SK-N-SH (cell line): ENCODE measurements at regions not wholly inside any gene's neighbourhood (a gene's known extent, or its start where the extent isn't known, plus 50 kb on each side); places are given as distances from the start of the nearest gene placed in this dataset.

Source experiments
- CTCF ChIA-PET: fragments of 300-600, 350-600 bp; formaldehyde crosslinking; extraction: SDS; loops from one replicate; lab custom pipeline; 2021; lab: Yijun Ruan, JAX
- POLR2A ChIA-PET: fragments of 350-600 bp; sonication (Branson Sonifier 250); formaldehyde crosslinking; extraction: SDS; loops from one replicate; lab custom pipeline; 2020; ENCODE audit warnings: antibody characterized with exemption, inconsistent platforms; lab: Yijun Ruan, JAX
- DNase-seq: peaks from one replicate; pipeline ENCODE4 v3.0.0; 2012
- H2AFZ ChIP-seq: fragments of 200-600 bp; sonication (generic); 2 replicates; pipeline ENCODE4 v1.8.1; 2016; ENCODE audit warnings: antibody characterized with exemption, mild to moderate bottlenecking, low read depth
- H3F3A ChIP-seq: fragments of 200-600 bp; sonication (generic); replicated peaks from 2 replicates; pipeline ENCODE3; 2016; ENCODE audit warnings: antibody characterized with exemption, mild to moderate bottlenecking; ENCODE audit not compliant: insufficient read depth
- H3K27ac ChIP-seq, 2 experiments: fragments of 200-500 bp in 1 of 2; fragments of 200-600 bp in 1 of 2; sonication (Bioruptor generic) in 1 of 2; sonication (generic), shearing (Covaris generic) in 1 of 2; 2 replicates each; pipeline versions ENCODE4 v1.5.1 to v1.6.1; 2014 to 2016; ENCODE audit warnings: low read depth in 2 of 2, inconsistent platforms in 1 of 2, low read length in 1 of 2, mild to moderate bottlenecking in 1 of 2, mixed read lengths in 1 of 2
- H3K27me3 ChIP-seq: fragments of 200-600 bp; sonication (generic), shearing (Covaris generic); 2 replicates; pipeline ENCODE4 v1.6.1; 2016; ENCODE audit warnings: mixed run types; ENCODE audit not compliant: insufficient read depth
- H3K36me3 ChIP-seq, 2 experiments: fragments of 200-500 bp in 1 of 2; fragments of 200-600 bp in 1 of 2; sonication (Bioruptor generic) in 1 of 2; sonication (generic) in 1 of 2; replicated peaks in 1 of 2; 2 replicates each; pipeline versions ENCODE3 to v1.5.1; 2014 to 2016; ENCODE audit warnings: low read length in 1 of 2, mild to moderate bottlenecking in 1 of 2; ENCODE audit not compliant: insufficient read depth in 2 of 2, control insufficient read depth in 1 of 2
- H3K4me1 ChIP-seq, 2 experiments: fragments of 200-500 bp in 1 of 2; fragments of 200-600 bp in 1 of 2; sonication (Bioruptor generic) in 1 of 2; sonication (generic), shearing (Covaris generic) in 1 of 2; 2 replicates each; pipeline versions ENCODE4 v1.5.1 to v1.6.1; 2014 to 2016; ENCODE audit warnings: low read depth in 1 of 2, low read length in 1 of 2, mixed run types in 1 of 2; ENCODE audit not compliant: insufficient read depth in 2 of 2, control insufficient read depth in 1 of 2
- H3K4me2 ChIP-seq: fragments of 200-600 bp; sonication (generic), shearing (Covaris generic); 2 replicates; pipeline ENCODE4 v1.6.1; 2017; ENCODE audit warnings: mixed run types
- H3K4me3 ChIP-seq, 2 experiments: fragments of 200-500 bp in 1 of 2; fragments of 200-600 bp in 1 of 2; sonication (Bioruptor generic) in 1 of 2; sonication (generic), shearing (Covaris generic) in 1 of 2; 2 replicates each; pipeline versions ENCODE4 v1.5.1 to v1.8.1; 2014 to 2016; ENCODE audit warnings: low read depth in 2 of 2, inconsistent platforms in 1 of 2, low read length in 1 of 2, mild to moderate bottlenecking in 1 of 2, mixed read lengths in 1 of 2, moderate library complexity in 1 of 2
- H3K79me2 ChIP-seq: fragments of 200-600 bp; sonication (generic); 2 replicates; pipeline ENCODE4 v1.8.1; 2017; ENCODE audit warnings: mild to moderate bottlenecking; ENCODE audit not compliant: insufficient read depth
- H3K9ac ChIP-seq: fragments of 200-600 bp; sonication (generic); 2 replicates; pipeline ENCODE4 v1.6.1; 2017; ENCODE audit warnings: mixed run types
- H3K9me2 ChIP-seq: fragments of 200-600 bp; sonication (generic); 2 replicates; pipeline ENCODE4 v1.6.1; 2017; ENCODE audit warnings: mixed run types
- H3K9me3 ChIP-seq: fragments of 200-600 bp; sonication (generic); 2 replicates; pipeline ENCODE4 v1.6.1; 2017; ENCODE audit warnings: mixed run types, mild to moderate bottlenecking, moderate library complexity
- H4K20me1 ChIP-seq: fragments of 200-600 bp; sonication (generic); 2 replicates; pipeline ENCODE4 v1.6.1; 2017; ENCODE audit warnings: mild to moderate bottlenecking, mixed run types; ENCODE audit not compliant: insufficient read depth
- ELF1 ChIP-seq: IDR thresholded peaks from 2 replicates; pipeline ENCODE4 v1.4.0; 2012
- JUND ChIP-seq: IDR thresholded peaks from 2 replicates; pipeline ENCODE4 v1.4.0; 2012
- MXI1 ChIP-seq: IDR thresholded peaks from 2 replicates; pipeline ENCODE4 v1.6.1; 2012; ENCODE audit warnings: mild to moderate bottlenecking, low read depth, low read length, improper control_type of control experiment
- POLR2AphosphoS5 ChIP-seq: IDR thresholded peaks from 2 replicates; pipeline ENCODE4 v1.6.1; 2012; ENCODE audit warnings: low read depth, low read length
- TCF12 ChIP-seq: IDR thresholded peaks from 2 replicates; pipeline ENCODE4 v1.4.0; 2012
- YY1 ChIP-seq: IDR thresholded peaks from 2 replicates; pipeline ENCODE4 v1.4.0; 2012; ENCODE audit warnings: low read depth, mild to moderate bottlenecking
- WGBS: methylation state at CpG from one replicate; pipeline ENCODE4 v1.1.6; 2017; ENCODE audit warnings: low lambda C conversion rate; 5-methylcytosine and 5-hydroxymethylcytosine counted together
- TF ChIP-seq, protein P1 (sequence below): fragments of 200-600 bp; sonication (generic); IDR thresholded peaks from 2 replicates; pipeline ENCODE4 v1.6.1; 2017; ENCODE audit warnings: antibody characterized with exemption, mild to moderate bottlenecking, moderate library complexity
- TF ChIP-seq, protein P2 (sequence below): IDR thresholded peaks from 2 replicates; pipeline ENCODE4 v1.4.0; 2012; ENCODE audit warnings: low read depth, borderline replicate concordance
- TF ChIP-seq, protein P3 (sequence below): IDR thresholded peaks from 2 replicates; pipeline ENCODE4 v1.4.0; 2012; ENCODE audit warnings: low read depth

DNA sequence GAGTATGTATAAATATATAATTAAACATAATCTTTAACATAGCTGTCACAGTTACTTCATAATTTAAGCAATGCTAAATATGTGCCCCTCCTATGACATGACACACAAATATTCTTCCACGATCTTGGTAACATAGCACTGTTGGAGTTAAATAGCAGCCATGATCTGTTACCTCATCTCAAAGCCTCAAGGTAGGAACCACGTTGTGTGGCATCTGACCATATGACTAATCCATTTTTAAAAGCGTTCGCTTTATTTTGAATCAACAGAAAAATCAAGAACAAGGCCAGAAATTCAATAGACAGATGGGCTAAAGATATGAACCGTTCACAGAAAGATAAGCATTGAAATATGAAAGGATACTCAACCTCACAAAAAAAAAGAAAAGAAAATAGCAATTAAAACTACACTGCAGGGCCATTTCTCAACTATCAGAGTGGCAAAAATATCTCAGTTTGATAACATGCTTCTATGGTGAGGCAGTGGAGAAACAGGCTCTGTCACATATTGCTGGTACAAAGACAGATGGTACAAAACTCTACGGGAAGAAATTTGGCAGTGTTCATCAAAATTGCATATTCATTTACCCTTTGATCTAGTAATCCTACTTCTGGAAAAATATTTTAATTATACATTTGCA, 105.9 kb downstream of the TMX3 start:
- H3K79me2 ChIP-seq: no peaks in the 10 kb centered on the region

DNA sequence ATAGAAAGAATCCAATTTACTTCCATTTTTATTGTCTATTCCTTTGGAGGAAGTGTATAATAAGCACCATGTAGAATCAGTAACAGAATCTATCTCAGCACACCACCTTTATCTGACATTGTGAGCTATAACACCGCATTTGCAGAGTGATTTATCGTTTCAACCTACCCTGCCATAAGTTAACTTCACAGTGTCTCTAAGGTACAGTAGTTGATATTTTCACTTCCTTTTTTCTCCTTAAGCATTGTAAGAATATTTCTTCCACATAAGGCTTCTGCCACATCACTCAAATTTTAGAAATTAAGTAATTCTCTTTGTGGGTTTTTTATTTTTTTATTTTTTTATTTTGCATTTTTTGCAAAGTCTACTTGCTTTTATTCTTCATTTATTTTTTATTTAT, 107.1 kb downstream of the TMX3 start:
- CTCF ChIA-PET: no interaction called here
- H3K36me3 ChIP-seq: no peaks in the 10 kb centered on the region
- no peak for TF ChIP-seq TCF12

More for the DNA sequence above, 105.9 kb downstream of the TMX3 start:
- H3K27me3 ChIP-seq: no peaks in the 10 kb centered on the region
- no peaks in the 10 kb centered on the region for H4K20me1 ChIP-seq
- no peaks in the 10 kb centered on the region for H3K36me3 ChIP-seq
- TF ChIP-seq, protein P1, sequence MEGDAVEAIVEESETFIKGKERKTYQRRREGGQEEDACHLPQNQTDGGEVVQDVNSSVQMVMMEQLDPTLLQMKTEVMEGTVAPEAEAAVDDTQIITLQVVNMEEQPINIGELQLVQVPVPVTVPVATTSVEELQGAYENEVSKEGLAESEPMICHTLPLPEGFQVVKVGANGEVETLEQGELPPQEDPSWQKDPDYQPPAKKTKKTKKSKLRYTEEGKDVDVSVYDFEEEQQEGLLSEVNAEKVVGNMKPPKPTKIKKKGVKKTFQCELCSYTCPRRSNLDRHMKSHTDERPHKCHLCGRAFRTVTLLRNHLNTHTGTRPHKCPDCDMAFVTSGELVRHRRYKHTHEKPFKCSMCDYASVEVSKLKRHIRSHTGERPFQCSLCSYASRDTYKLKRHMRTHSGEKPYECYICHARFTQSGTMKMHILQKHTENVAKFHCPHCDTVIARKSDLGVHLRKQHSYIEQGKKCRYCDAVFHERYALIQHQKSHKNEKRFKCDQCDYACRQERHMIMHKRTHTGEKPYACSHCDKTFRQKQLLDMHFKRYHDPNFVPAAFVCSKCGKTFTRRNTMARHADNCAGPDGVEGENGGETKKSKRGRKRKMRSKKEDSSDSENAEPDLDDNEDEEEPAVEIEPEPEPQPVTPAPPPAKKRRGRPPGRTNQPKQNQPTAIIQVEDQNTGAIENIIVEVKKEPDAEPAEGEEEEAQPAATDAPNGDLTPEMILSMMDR: no peak
- no peaks in the 10 kb centered on the region for H3F3A ChIP-seq
- no peak overlapping the region for H3K9ac ChIP-seq
- no peaks in the 10 kb centered on the region for H3K4me1 ChIP-seq
- no peaks in the 10 kb centered on the region for H3K9me2 ChIP-seq
- ChIA-PET POLR2A (no interaction called here), CTCF (no interaction called here)
- DNase-seq: no peak
- WGBS: 56% methylated on average over 6 of the region's 6 CpGs
- H3K9me3 ChIP-seq: no peaks in the 10 kb centered on the region
- H3K4me2 ChIP-seq: no peak overlapping the region
- H2AFZ ChIP-seq: no peak overlapping the region
- no peak overlapping the region for H3K4me3 ChIP-seq
- no peak overlapping the region for H3K27ac ChIP-seq

DNA sequence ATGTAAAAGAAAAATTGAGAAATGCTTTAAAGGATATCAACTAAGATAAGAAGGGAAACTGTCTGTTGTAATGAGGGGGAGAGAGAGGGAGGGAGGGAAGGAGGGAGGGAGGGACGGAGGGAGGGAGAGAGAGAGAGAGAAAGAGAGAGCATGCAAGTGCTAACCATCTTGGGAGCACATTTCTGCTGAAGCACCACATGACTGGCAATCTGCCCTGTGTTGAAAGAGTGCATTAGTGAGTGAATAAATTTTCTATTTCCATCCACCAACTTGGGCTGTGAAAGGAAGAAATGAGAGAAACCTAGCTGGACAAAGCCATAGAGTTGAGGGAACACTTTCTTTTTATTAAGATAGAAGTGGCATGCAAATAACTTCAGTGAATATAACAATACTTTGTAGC, 110.7 kb downstream of the TMX3 start:
- TF ChIP-seq MXI1 (no peak), ELF1 (no peak), YY1 (no peak), POLR2AphosphoS5 (no peak), JUND (no peak)
- TF ChIP-seq, protein P2, sequence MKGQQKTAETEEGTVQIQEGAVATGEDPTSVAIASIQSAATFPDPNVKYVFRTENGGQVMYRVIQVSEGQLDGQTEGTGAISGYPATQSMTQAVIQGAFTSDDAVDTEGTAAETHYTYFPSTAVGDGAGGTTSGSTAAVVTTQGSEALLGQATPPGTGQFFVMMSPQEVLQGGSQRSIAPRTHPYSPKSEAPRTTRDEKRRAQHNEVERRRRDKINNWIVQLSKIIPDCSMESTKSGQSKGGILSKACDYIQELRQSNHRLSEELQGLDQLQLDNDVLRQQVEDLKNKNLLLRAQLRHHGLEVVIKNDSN: no peak
- TF ChIP-seq, protein P3, sequence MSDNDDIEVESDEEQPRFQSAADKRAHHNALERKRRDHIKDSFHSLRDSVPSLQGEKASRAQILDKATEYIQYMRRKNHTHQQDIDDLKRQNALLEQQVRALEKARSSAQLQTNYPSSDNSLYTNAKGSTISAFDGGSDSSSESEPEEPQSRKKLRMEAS: no peak
- TF ChIP-seq, all 33 proteins: peak for 0
- peaks cover 5% of the 10 kb centered on the region; the same call in 1 of the 2 replicates for H3K9me2 ChIP-seq
- H3K4me1 ChIP-seq: no peaks in the 10 kb centered on the region
- no peaks in the 10 kb centered on the region for H3K27me3 ChIP-seq
- CTCF ChIA-PET: no interaction called here
- H3F3A ChIP-seq: no peaks in the 10 kb centered on the region
- H4K20me1 ChIP-seq: no peaks in the 10 kb centered on the region
- no peak overlapping the region for H2AFZ ChIP-seq
- no peaks in the 10 kb centered on the region for H3K36me3 ChIP-seq
- H3K4me2 ChIP-seq: no peak overlapping the region
- no peak overlapping the region for H3K4me3 ChIP-seq
- POLR2A ChIA-PET: no interaction called here
- H3K79me2 ChIP-seq: no peaks in the 10 kb centered on the region
- H3K27ac ChIP-seq: no peak overlapping the region
- no peaks in the 10 kb centered on the region for H3K9me3 ChIP-seq
- no peak for DNase-seq
- WGBS: 46% methylated on average over 1 of the region's 1 CpG
- no peak overlapping the region for H3K9ac ChIP-seq

More for the DNA sequence above, 107.1 kb downstream of the TMX3 start:
- Histone ChIP-seq H2AFZ (no peak overlapping the region), H3K27ac (no peak overlapping the region), H3K27me3 (no peaks in the 10 kb centered on the region), H3K9me3 (no peaks in the 10 kb centered on the region), H3K9me2 (no peaks in the 10 kb centered on the region), H3F3A (no peaks in the 10 kb centered on the region), H3K4me2 (no peak overlapping the region), H4K20me1 (no peaks in the 10 kb centered on the region), H3K79me2 (no peaks in the 10 kb centered on the region), H3K9ac (no peak overlapping the region), H3K4me1 (no peaks in the 10 kb centered on the region), H3K4me3 (no peak overlapping the region)
- DNase-seq: no peak
- POLR2A ChIA-PET: no interaction called here
- 86% methylated on average over 2 of the region's 2 CpGs for WGBS
